Stomach (tissue), 8 donors: ENCODE measurements at regions not wholly inside any gene's neighbourhood (a gene's known extent, or its start where the extent isn't known, plus 50 kb on each side); places are given as distances from the start of the nearest gene placed in this dataset.
"Not testable (repeated sequence)": the region's sequence is repeated elsewhere in the genome, so short reads cannot be mapped to it uniquely, and the experiment has no call there.

Experiments
- DNase-seq, 2 donors: peaks; one replicate each; pipeline versions ENCODE4 v3.0.0 to v3.0.0-alpha.2; 2013 to 2019
- H3K27ac ChIP-seq, 5 donors: fragments of 200-600 bp in 4 of 5; sonication (generic) in 4 of 5; one replicate each; pipeline ENCODE4 v1.5.1; 2013 to 2019; ENCODE audit warnings: mild to moderate bottlenecking in 1 of 5, moderate library complexity in 1 of 5
- H3K27me3 ChIP-seq, 3 donors: fragments of 200-600 bp; sonication (generic); one replicate each; pipeline ENCODE4 v1.5.1; 2017 to 2019; ENCODE audit warnings: mixed run types in 1 of 3
- H3K36me3 ChIP-seq, 4 donors: fragments of 200-600 bp; sonication (generic); 1 replicate in 3 of 4; 2 replicates in 1 of 4; pipeline ENCODE4 v1.5.1; 2016 to 2019
- H3K4me1 ChIP-seq, 4 donors: fragments of 200-600 bp; sonication (generic); one replicate each; pipeline ENCODE4 v1.5.1; 2016 to 2019
- H3K4me3 ChIP-seq, 4 donors: fragments of 200-600 bp; sonication (generic) in 3 of 4; one replicate each; pipeline ENCODE4 v1.5.1; 2016 to 2019; ENCODE audit warnings: mild to moderate bottlenecking in 1 of 4
- H3K9me3 ChIP-seq, 4 donors: fragments of 200-600 bp; sonication (generic); one replicate each; pipeline ENCODE4 v1.5.1; 2016 to 2019
- EP300 ChIP-seq: sonication (generic); formaldehyde crosslinking; IDR thresholded peaks from one replicate; pipeline ENCODE4 v1.6.1; 2017; ENCODE audit warnings: antibody characterized with exemption
- POLR2A ChIP-seq, 4 donors: fragments of 450-650 bp; IDR thresholded peaks; one replicate each; pipeline ENCODE4 v1.6.1; 2016; ENCODE audit warnings: antibody characterized with exemption in 4 of 4, control low read depth in 2 of 4, mild to moderate bottlenecking in 1 of 4, moderate library complexity in 1 of 4
- POLR2AphosphoS5 ChIP-seq, 3 donors: sonication (generic); formaldehyde crosslinking; IDR thresholded peaks; one replicate each; pipeline ENCODE4 v1.6.1; 2016; ENCODE audit warnings: antibody characterized with exemption in 3 of 3
- WGBS, 5 donors: extraction: QIAGEN DNeasy Blood & Tissue Kit in 3 of 5; methylation state at CpG; one replicate each; pipeline versions ENCODE4 v1.1.5 to v1.1.7; 2013 to 2018; 5-methylcytosine and 5-hydroxymethylcytosine counted together
- intact Hi-C: fragments of 100-400 bp; cut with DNase I; formaldehyde crosslinking; loops from one replicate; pipeline ENCODE4 v1.15.1; 2023; ENCODE audit warnings: low total_unique reads
- TF ChIP-seq, protein P1 (sequence below), 7 experiments: fragments of 450-650 bp in 4 of 7; fragments of 200-600 bp in 3 of 7; sonication (generic) in 3 of 7; IDR thresholded peaks; one replicate each; pipeline ENCODE4 v1.5.1; 2016 to 2019; ENCODE audit warnings: antibody characterized with exemption in 7 of 7, control low read depth in 2 of 7, mild to moderate bottlenecking in 1 of 7
- donor health status: healthy with polysubstance abuse.
- donor health status: Bipolar disorder and iron deficiency.
- donor health status: healthy.

DNA sequence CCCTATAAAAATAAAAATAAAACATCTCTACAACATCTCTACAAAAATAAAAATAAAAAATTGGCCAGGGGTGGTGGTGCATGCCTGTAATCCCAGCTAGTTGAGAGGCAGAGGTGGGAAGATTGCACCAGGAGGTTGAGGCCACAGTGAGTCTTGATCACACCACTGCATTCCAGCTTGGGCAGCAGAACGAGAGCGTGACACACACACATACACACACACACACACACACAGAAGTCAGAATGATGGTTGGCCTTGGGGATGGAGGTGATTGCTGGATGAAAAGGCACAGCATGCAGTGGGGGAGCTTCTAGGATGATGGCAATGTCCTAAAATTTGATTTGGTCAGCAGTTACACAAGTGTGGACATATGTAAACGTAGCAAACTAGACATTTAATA is 69.7 kb upstream of the SOD1 start:
- no peaks in the 10 kb centered on the region for H3K27me3 ChIP-seq
- intact Hi-C loops: loop anchor here (10.0 kb wide), 1 partner anchor 235 kb away; no protein-coding TSS in a partner anchor
- H3K4me3 ChIP-seq: no peak overlapping the region
- H3K4me1 ChIP-seq: no peaks in the 10 kb centered on the region
- DNase-seq: no peak
- H3K9me3 ChIP-seq: no peaks in the 10 kb centered on the region
- no peak for TF ChIP-seq EP300
- TF ChIP-seq POLR2A (IDR thresholded peaks at IDR 0.05): no peak
- no peak for TF ChIP-seq POLR2AphosphoS5 (IDR thresholded peaks at IDR 0.05)
- TF ChIP-seq, protein P1, sequence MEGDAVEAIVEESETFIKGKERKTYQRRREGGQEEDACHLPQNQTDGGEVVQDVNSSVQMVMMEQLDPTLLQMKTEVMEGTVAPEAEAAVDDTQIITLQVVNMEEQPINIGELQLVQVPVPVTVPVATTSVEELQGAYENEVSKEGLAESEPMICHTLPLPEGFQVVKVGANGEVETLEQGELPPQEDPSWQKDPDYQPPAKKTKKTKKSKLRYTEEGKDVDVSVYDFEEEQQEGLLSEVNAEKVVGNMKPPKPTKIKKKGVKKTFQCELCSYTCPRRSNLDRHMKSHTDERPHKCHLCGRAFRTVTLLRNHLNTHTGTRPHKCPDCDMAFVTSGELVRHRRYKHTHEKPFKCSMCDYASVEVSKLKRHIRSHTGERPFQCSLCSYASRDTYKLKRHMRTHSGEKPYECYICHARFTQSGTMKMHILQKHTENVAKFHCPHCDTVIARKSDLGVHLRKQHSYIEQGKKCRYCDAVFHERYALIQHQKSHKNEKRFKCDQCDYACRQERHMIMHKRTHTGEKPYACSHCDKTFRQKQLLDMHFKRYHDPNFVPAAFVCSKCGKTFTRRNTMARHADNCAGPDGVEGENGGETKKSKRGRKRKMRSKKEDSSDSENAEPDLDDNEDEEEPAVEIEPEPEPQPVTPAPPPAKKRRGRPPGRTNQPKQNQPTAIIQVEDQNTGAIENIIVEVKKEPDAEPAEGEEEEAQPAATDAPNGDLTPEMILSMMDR (IDR thresholded peaks at IDR 0.05): no peak
- 62 to 94% (median 81%) methylated on average over 3 of the region's 3 CpGs for WGBS, 5 donors
- no peak overlapping the region for H3K27ac ChIP-seq
- H3K36me3 ChIP-seq: no peaks in the 10 kb centered on the region

DNA sequence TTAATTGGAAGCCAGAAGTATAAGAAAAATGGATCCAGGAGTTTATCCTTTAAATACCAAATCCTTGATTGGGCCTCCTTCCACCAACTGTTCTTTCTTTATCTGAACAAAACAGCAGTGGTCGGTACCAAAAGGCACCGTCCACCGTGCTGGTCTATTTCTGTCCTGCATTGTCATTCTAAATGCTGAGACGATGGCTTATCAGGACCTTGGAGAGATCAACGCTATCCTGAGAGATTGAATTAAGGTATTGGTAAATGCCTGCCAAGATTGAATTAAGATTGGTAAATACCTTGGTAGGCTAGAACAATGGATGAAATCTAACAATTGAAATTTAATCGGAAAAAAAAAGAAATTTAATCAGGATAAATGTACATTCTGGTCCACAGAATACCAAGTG is 73.4 kb upstream of the SOD1 start:
- DNase-seq: no peak
- no peak overlapping the region for H3K27ac ChIP-seq
- TF ChIP-seq POLR2A (IDR thresholded peaks at IDR 0.05) (no peak), EP300 (no peak), POLR2AphosphoS5 (IDR thresholded peaks at IDR 0.05) (no peak)
- TF ChIP-seq, protein P1 (IDR thresholded peaks at IDR 0.05): no peak
- no peaks in the 10 kb centered on the region for H3K36me3 ChIP-seq
- intact Hi-C loops: loop anchor here (10.0 kb wide), 1 partner anchor 231 kb away; no protein-coding TSS in a partner anchor
- no peaks in the 10 kb centered on the region for H3K9me3 ChIP-seq
- H3K27me3 ChIP-seq: no peaks in the 10 kb centered on the region
- no peak overlapping the region for H3K4me3 ChIP-seq
- WGBS, 5 donors: 39 to 53% (median 50%) methylated on average over 6 of the region's 6 CpGs
- no peaks in the 10 kb centered on the region for H3K4me1 ChIP-seq

DNA sequence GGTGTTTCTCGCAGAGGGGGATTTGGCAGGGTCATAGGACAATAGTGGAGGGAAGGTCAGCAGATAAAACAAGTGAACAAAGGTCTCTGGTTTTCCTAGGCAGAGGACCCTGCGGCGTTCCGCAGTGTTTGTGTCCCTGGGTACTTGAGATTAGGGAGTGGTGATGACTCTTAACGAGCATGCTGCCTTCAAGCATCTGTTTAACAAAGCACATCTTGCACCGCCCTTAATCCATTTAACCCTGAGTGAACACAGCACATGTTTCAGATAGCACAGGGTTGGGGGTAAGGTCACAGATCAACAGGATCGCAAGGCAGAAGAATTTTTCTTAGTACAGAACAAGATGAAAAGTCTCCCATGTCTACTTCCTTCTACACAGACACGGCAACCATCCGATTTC is 75.6 kb upstream of the SOD1 start:
- WGBS, 5 donors: 54 to 67% (median 60%) methylated on average over 5 to 7 of the region's 9 CpGs

DNA sequence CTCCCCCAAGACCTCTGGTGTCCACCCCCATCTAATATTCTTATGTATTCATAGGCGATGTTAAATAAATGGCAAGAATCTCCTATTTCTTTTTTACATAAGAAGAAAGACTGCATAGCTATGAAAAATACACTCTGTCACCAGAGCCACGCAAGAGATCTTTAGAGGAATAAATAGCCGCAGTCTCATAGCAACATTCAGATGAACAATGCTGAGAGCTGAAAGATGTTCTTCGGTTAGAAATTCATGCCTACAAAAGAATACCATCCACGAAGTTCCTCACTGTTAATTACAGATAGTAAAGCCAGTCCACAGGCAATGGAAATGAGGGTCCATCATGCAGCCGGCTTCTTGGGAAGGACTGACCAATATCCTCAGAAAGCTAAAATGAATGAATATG is 76.0 kb upstream of the SOD1 start:
- H3K27ac ChIP-seq: no peak overlapping the region
- no peaks in the 10 kb centered on the region for H3K36me3 ChIP-seq
- no peaks in the 10 kb centered on the region for H3K27me3 ChIP-seq
- H3K4me1 ChIP-seq: no peaks in the 10 kb centered on the region
- WGBS, 5 donors: 82 to 92% (median 85%) methylated on average over 6 of the region's 6 CpGs
- intact Hi-C loops: loop anchor here (10.0 kb wide), 1 partner anchor 229 kb away; no protein-coding TSS in a partner anchor
- DNase-seq: no peak
- H3K9me3 ChIP-seq: no peaks in the 10 kb centered on the region
- no peak overlapping the region for H3K4me3 ChIP-seq
- no peak for TF ChIP-seq POLR2AphosphoS5 (IDR thresholded peaks at IDR 0.05)
- TF ChIP-seq, protein P1 (IDR thresholded peaks at IDR 0.05): no peak

More for the DNA sequence above, 75.6 kb upstream of the SOD1 start:
- not testable (repeated sequence) for H3K4me3 ChIP-seq, H3K27ac ChIP-seq, H3K9me3 ChIP-seq, DNase-seq, H3K4me1 ChIP-seq, H3K36me3 ChIP-seq, H3K27me3 ChIP-seq
- intact Hi-C loops: loop anchor here (10.0 kb wide), 1 partner anchor 229 kb away; no protein-coding TSS in a partner anchor

DNA sequence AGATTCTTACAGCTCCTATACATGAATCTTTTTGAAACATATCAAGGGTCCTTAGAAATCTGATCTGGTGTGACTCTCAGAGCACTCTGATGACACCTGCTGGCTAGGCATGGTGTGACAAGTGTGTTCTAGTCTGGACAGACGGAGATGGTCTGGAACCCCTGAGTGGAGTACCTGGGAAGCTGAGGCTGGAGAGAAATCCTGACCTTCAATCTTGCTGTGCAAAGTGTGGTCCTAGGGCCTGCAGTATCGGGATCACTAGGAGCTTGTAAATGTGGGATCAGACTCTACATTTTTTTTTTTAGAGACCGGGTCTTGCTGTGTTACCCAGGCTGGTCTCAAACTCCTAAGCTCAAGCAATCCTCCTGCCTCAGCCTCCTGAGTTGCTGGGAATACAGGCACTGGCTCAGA is 78.6 kb upstream of the SOD1 start:
- 33 to 46% (median 35%) methylated on average over 3 of the region's 3 CpGs for WGBS, 5 donors
- no peak overlapping the region for H3K27ac ChIP-seq
- no peak overlapping the region for H3K4me3 ChIP-seq
- H3K4me1 ChIP-seq: no peaks in the 10 kb centered on the region
- TF ChIP-seq POLR2A (IDR thresholded peaks at IDR 0.05): no peak
- TF ChIP-seq POLR2AphosphoS5 (IDR thresholded peaks at IDR 0.05): no peak
- TF ChIP-seq, protein P1 (IDR thresholded peaks at IDR 0.05): peak in 5 of 7 experiments; percentile 70 to 79 (median 73)
- no peaks in the 10 kb centered on the region for H3K27me3 ChIP-seq
- H3K9me3 ChIP-seq: no peaks in the 10 kb centered on the region
- peak; percentile 75 to 87 for DNase-seq
- intact Hi-C loops: loop anchor here (10.0 kb wide), 1 partner anchor 226 kb away; no protein-coding TSS in a partner anchor
- H3K36me3 ChIP-seq: no peaks in the 10 kb centered on the region
